ENCODE measurements at regions not wholly inside any gene's neighbourhood (a gene's known extent, or its start where the extent isn't known, plus 50 kb on each side); places are given as distances from the start of the nearest gene placed in this dataset.

- TF ChIP-seq CTCF (IDR thresholded peaks at IDR 0.05) = no peak
- no peak for TF ChIP-seq POLR2A (IDR thresholded peaks at IDR 0.05)
These were observed 163.5 kb upstream of the SALL3 start for GRCh38 chr18:78816114-78816513.

Measured in heart left ventricle (tissue), 13 donors.